Tibial artery (tissue), 4 donors: ENCODE measurements at regions not wholly inside any gene's neighbourhood (a gene's known extent, or its start where the extent isn't known, plus 50 kb on each side); places are given as distances from the start of the nearest gene placed in this dataset.
A peak's percentile ranks its signal among the peaks of the same experiment; 100 is the strongest.

ENCODE experiments used
- DNase-seq, 2 donors: peaks; one replicate each; pipeline ENCODE4 v3.0.0-alpha.2; 2019
- H3K27ac ChIP-seq, 2 donors: fragments of 200-600 bp; sonication (generic) in 1 of 2; 1 replicate in 1 of 2; 2 replicates in 1 of 2; pipeline ENCODE4 v1.5.1; 2018 to 2019; ENCODE audit warnings: mild to moderate bottlenecking in 1 of 2
- H3K27me3 ChIP-seq, 2 donors: fragments of 200-600 bp; sonication (generic) in 1 of 2; one replicate each; pipeline versions ENCODE4 v1.5.1 to v1.6.0; 2016 to 2019
- H3K36me3 ChIP-seq, 3 donors: fragments of 200-600 bp; sonication (generic) in 2 of 3; one replicate each; pipeline ENCODE4 v1.5.1; 2016 to 2019; ENCODE audit warnings: mild to moderate bottlenecking in 2 of 3
- H3K4me1 ChIP-seq, 4 donors: fragments of 200-600 bp; sonication (generic) in 2 of 4; 1 replicate in 3 of 4; 2 replicates in 1 of 4; pipeline ENCODE4 v1.5.1; 2016 to 2019
- H3K4me3 ChIP-seq, 2 donors: fragments of 200-600 bp; sonication (generic) in 1 of 2; 1 replicate in 1 of 2; 2 replicates in 1 of 2; pipeline ENCODE4 v1.5.1; 2018 to 2019; ENCODE audit warnings: mild to moderate bottlenecking in 2 of 2
- H3K9me3 ChIP-seq, 3 donors: fragments of 200-600 bp; sonication (generic) in 1 of 3; one replicate each; pipeline ENCODE4 v1.5.1; 2016 to 2019
- intact Hi-C: fragments of 100-400 bp; cut with DNase I; formaldehyde crosslinking; loops from one replicate; pipeline ENCODE4 v1.15.0; 2023; ENCODE audit warnings: low total_unique reads
- TF ChIP-seq, protein P1 (sequence below), 2 experiments: fragments of 200-600 bp in 1 of 2; fragments of 450-650 bp in 1 of 2; IDR thresholded peaks; one replicate each; pipeline ENCODE4 v1.5.1; 2017 to 2019; ENCODE audit warnings: antibody characterized with exemption in 2 of 2, mild to moderate bottlenecking in 1 of 2, moderate library complexity in 1 of 2

DNA sequence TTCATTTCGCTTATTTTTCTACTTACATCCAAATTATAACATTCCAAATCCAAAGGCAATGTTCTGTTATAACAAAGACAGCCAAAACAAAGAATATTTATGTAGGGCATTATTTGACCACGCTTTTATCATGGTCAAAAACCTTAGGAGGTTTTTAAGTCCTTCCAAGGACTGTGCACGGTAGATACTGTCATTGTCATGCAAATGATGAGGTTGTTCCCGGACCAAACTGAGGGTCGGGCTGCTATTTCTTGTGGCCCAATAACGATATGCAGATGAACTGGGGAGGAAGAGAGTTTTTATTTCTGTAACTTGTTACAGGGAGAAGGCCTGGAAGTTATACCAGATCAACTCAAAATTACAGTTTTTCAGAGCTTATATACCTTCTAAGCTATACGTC is 56.6 kb upstream of the STEAP4 start:
- Histone ChIP-seq H3K9me3 (no peaks in the 10 kb centered on the region), H3K27me3 (no peaks in the 10 kb centered on the region), H3K27ac (no peak overlapping the region), H3K36me3 (no peaks in the 10 kb centered on the region), H3K4me3 (no peak overlapping the region), H3K4me1 (no peaks in the 10 kb centered on the region)
- intact Hi-C loops = no loop called here
- TF ChIP-seq, protein P1, sequence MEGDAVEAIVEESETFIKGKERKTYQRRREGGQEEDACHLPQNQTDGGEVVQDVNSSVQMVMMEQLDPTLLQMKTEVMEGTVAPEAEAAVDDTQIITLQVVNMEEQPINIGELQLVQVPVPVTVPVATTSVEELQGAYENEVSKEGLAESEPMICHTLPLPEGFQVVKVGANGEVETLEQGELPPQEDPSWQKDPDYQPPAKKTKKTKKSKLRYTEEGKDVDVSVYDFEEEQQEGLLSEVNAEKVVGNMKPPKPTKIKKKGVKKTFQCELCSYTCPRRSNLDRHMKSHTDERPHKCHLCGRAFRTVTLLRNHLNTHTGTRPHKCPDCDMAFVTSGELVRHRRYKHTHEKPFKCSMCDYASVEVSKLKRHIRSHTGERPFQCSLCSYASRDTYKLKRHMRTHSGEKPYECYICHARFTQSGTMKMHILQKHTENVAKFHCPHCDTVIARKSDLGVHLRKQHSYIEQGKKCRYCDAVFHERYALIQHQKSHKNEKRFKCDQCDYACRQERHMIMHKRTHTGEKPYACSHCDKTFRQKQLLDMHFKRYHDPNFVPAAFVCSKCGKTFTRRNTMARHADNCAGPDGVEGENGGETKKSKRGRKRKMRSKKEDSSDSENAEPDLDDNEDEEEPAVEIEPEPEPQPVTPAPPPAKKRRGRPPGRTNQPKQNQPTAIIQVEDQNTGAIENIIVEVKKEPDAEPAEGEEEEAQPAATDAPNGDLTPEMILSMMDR (IDR thresholded peaks at IDR 0.05) = no peak
- DNase-seq = no peak

DNA sequence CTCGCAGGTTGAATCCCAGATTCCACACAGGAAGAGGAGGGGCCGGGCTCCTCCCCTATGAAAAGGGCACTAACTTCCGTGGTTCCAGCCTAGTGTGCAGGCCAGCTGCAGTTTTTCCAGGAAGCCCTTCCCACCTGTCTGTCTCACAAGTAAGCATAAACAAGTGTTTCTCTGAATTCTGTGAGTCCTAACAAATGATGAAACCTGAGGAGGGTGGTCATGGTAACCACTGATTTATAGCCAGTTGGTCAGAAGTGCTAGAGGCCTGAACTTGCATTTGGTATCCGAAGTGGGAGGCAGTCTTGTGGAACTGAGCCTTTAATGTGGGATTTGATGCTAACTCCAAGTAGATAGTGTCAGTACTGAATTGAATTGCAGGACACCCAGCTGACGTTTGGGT is 54.7 kb upstream of the STEAP4 start:
- intact Hi-C loops = no loop called here
- H3K36me3 ChIP-seq = no peaks in the 10 kb centered on the region
- no peaks in the 10 kb centered on the region for H3K4me1 ChIP-seq
- DNase-seq = no peak
- TF ChIP-seq, protein P1 (IDR thresholded peaks at IDR 0.05) = no peak
- no peak overlapping the region for H3K4me3 ChIP-seq
- no peak overlapping the region for H3K27ac ChIP-seq
- H3K9me3 ChIP-seq = no peaks in the 10 kb centered on the region
- H3K27me3 ChIP-seq = no peaks in the 10 kb centered on the region

DNA sequence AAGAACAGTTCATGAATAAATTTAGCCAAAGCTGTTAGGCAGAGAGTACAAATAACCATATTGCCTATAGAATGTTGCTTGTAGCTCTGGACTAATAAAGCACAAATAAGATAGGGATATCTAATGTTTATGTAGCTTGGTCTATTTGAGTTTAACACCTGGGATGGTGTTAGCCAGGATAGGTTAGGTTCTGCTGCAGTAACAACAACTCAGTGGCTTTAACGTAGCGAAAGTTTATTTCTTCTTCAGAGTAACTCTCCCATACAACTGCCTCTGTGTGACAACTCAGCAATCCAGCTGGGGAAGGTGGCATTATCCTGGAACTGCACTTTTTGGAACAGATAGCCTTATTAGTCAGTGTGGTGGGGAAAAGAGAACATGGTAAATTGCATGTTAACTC is 52.2 kb upstream of the STEAP4 start:
- no peak overlapping the region for H3K4me3 ChIP-seq
- H3K27me3 ChIP-seq = no peaks in the 10 kb centered on the region
- no peaks in the 10 kb centered on the region for H3K4me1 ChIP-seq
- no peak for DNase-seq
- no peaks in the 10 kb centered on the region for H3K36me3 ChIP-seq
- TF ChIP-seq, protein P1 (IDR thresholded peaks at IDR 0.05) = no peak
- intact Hi-C loops = no loop called here
- no peak overlapping the region for H3K27ac ChIP-seq
- H3K9me3 ChIP-seq = no peaks in the 10 kb centered on the region

DNA sequence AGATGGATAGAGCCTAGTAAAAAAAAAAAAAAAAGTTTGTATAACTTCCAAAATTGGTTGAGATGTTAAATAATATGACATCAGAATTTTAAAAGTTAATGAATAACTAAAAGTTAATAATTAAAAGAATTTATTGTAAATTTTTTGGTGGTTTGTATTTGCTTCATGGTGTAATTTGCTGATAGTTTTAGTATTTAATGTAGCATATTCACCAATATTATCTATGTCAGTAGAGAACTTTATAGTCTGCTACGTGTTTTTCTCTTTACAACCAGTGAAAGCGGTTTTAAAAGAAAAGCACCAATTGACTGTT is 51.8 kb upstream of the STEAP4 start:
- no peak overlapping the region for H3K27ac ChIP-seq
- H3K36me3 ChIP-seq = no peaks in the 10 kb centered on the region
- no peaks in the 10 kb centered on the region for H3K9me3 ChIP-seq
- no peak overlapping the region for H3K4me3 ChIP-seq
- H3K4me1 ChIP-seq = no peaks in the 10 kb centered on the region
- intact Hi-C loops = no loop called here
- no peaks in the 10 kb centered on the region for H3K27me3 ChIP-seq
- DNase-seq = no peak
- TF ChIP-seq, protein P1 (IDR thresholded peaks at IDR 0.05) = no peak

DNA sequence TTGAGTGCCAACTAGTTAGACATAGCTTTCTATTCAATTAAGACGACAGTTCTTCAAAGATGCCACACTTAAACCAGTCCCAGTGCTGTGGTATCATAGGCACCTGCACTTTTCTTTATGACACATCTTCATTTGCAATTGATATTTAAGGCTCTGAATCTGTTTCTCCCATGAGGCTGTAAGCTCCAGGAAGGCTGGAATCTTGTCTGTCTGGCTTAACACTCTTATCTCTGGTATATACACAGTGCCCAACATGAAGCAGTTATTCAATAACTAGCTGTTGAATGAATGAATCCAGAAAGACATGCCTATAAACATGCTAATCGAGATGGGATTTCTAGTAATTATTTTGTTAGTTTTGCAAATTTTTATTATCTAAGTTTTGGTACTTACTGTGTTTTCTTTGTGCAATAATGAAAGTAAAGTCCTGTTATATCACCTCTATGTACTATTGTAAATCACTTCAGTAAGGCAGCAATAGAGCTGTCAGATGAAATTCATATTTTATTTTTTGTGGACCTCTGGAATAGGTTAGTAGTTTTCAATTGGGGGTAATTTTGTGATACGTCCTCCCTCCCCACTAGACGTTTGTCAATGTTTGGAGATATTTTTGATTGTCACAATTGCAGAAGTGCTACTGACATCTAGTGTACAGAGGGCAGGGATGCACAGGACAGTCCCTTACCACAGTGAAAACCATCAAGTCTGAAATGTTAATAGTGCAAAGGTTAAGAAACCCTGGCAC is 51.3 kb upstream of the STEAP4 start:
- H3K4me3 ChIP-seq = no peak overlapping the region
- H3K4me1 ChIP-seq = no peaks in the 10 kb centered on the region
- no peaks in the 10 kb centered on the region for H3K9me3 ChIP-seq
- H3K27ac ChIP-seq = no peak overlapping the region
- intact Hi-C loops = no loop called here
- DNase-seq = no peak
- no peaks in the 10 kb centered on the region for H3K36me3 ChIP-seq
- no peaks in the 10 kb centered on the region for H3K27me3 ChIP-seq
- TF ChIP-seq, protein P1 (IDR thresholded peaks at IDR 0.05) = peak; percentile 18 to 33

DNA sequence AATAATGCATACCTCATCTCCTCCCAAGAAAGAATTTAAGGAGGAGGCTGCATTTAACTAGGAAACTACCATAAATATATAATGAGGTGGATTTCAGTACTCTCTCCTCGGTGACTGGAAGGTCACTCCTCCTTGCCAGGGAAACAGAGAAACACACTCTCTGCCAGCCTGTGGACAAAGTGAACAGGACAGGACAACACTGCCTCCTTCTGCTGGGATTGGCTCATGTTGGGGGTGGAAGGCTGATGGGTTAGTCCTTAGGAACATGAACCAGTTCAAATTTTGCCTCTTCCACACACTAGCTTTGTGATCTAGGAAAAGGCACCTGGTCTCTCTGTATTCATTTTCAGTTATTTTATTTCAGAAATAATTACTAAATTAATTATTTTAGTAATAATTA is 50.6 kb upstream of the STEAP4 start:
- Histone ChIP-seq H3K36me3 (no peaks in the 10 kb centered on the region), H3K9me3 (no peaks in the 10 kb centered on the region), H3K4me3 (no peak overlapping the region), H3K27ac (no peak overlapping the region), H3K27me3 (no peaks in the 10 kb centered on the region), H3K4me1 (no peaks in the 10 kb centered on the region)
- TF ChIP-seq, protein P1 (IDR thresholded peaks at IDR 0.05) = no peak
- DNase-seq = no peak
- intact Hi-C loops = no loop called here
